ENCODE measurements at regions not wholly inside any gene's neighbourhood (a gene's known extent, or its start where the extent isn't known, plus 50 kb on each side); places are given as distances from the start of the nearest gene placed in this dataset.

DNA sequence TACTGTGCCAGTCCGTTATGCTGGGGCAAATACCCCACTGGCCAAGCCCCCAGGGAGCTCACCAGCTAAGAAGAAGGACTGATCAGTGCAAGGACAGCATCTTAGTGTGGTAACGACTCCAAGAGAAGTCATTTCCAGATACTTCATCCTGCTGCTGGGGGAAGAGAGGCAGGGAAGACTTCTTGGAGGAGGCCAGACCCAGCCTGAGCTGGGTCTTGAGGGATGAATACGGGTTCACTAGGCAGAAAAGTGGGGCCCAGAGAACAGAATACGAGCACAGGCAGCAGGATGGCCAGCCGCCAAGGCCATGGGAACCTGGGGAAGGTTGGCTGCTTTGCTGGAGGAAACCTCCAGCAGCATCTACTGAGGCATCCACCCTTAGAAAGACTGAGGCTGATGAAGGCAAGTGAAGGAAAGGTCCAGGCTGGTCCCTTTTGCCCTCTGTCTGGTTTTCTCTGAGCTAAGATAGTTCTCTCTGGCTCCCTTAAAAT lies 84.1 kb downstream of the GLI2 start:
- ChIA-PET CTCF (interaction anchor here (1.3 kb wide), 1 partner anchor 84 kb away, joined by 3 read pairs; the partner anchor contains the start of gene GLI2), POLR2A (interaction anchor here (0.9 to 2.6 kb wide), 5 partner anchors 48 to 255 kb away, joined by 4 to 14 read pairs (median 4); partner anchors contain the start of gene GLI2)
- Histone ChIP-seq H3K27me3 (ENCODE audit: control insufficient read depth, insufficient read depth, low read length) (no peaks in the 10 kb centered on the region), H3K9me3 (ENCODE audit: control insufficient read depth, insufficient read depth, low read length) (no peaks in the 10 kb centered on the region; the same call in 1 of the 2 replicates), H3K4me3 (ENCODE audit: low read depth, low read length) (peak overlapping the region; percentile 63), H3K27ac (ENCODE audit: low read depth, low read length) (peak overlapping the region; percentile 96)
- no peak for DNase-seq (ENCODE audit: low read depth, low spot score)
- TF ChIP-seq, protein P1, sequence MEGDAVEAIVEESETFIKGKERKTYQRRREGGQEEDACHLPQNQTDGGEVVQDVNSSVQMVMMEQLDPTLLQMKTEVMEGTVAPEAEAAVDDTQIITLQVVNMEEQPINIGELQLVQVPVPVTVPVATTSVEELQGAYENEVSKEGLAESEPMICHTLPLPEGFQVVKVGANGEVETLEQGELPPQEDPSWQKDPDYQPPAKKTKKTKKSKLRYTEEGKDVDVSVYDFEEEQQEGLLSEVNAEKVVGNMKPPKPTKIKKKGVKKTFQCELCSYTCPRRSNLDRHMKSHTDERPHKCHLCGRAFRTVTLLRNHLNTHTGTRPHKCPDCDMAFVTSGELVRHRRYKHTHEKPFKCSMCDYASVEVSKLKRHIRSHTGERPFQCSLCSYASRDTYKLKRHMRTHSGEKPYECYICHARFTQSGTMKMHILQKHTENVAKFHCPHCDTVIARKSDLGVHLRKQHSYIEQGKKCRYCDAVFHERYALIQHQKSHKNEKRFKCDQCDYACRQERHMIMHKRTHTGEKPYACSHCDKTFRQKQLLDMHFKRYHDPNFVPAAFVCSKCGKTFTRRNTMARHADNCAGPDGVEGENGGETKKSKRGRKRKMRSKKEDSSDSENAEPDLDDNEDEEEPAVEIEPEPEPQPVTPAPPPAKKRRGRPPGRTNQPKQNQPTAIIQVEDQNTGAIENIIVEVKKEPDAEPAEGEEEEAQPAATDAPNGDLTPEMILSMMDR (IDR thresholded peaks at IDR 0.05; ENCODE audit: low read depth, low read length) = no peak

DNA sequence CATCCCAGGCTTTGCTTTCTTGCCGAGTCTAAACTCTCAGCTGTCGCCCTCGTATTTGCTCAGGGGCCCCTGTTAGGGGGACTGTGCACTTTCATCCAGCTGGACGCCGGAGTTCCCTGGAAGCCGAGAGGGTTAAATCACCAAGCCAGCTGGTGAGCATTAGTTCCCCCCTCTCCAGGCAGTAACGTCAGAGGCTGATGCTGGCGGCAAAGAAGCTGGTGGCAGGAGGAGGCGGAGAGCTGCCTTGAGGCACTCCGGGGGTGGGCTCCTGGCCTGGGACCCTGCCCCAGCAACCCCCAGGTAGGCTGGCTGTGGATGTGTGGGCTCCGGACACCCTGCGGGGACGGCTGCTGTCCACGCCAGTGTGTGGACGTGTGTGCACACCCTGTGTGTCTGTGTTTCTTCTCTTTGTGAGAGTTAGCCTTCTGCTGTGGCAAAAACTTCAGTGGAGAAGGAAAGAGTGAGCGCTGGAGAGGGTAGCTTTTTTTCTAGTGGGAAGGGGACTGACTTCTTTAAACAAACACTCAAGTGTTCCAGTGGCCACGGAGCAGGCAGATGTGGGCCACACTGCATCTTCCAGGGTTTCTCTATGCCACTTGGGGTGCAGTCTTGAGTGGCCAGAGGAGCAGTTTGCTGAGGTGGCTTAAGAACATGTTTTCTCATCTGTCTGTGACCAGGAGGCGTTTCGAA lies 84.7 kb downstream of the GLI2 start:
- ChIA-PET CTCF (interaction anchor here (1.3 kb wide), 1 partner anchor 84 kb away, joined by 3 read pairs; the partner anchor contains the start of gene GLI2), POLR2A (interaction anchor here (0.7 to 1.4 kb wide), 5 partner anchors 49 to 255 kb away, joined by 4 to 5 read pairs (median 4); no protein-coding TSS in a partner anchor)
- H3K27ac ChIP-seq (ENCODE audit: low read depth, low read length) = peak overlapping the region; percentile 96
- no peaks in the 10 kb centered on the region for H3K27me3 ChIP-seq (ENCODE audit: control insufficient read depth, insufficient read depth, low read length)
- H3K4me3 ChIP-seq (ENCODE audit: low read depth, low read length) = peak overlapping the region; percentile 63
- peak; percentile 66 for DNase-seq (ENCODE audit: low read depth, low spot score)
- H3K9me3 ChIP-seq (ENCODE audit: control insufficient read depth, insufficient read depth, low read length) = no peaks in the 10 kb centered on the region; the same call in 1 of the 2 replicates
- TF ChIP-seq, protein P1 (IDR thresholded peaks at IDR 0.05; ENCODE audit: low read depth, low read length) = no peak

DNA sequence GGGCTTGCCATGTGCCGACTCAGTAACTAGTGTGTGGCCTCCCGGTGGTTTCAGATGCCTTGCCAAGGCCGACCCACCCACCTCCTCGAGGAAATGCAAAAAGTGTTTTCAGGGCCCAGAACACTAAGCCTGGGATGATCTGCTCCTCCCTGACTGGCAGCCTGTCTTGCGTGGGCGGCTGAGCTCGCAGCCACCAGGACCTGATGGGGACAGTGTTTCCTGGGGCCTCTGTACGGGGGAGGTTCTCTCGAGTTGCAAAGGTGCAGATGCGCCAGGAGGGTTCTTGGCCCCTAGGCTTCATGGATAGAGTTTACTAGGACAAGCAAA lies 85.2 kb downstream of the GLI2 start:
- TF ChIP-seq, protein P1 (IDR thresholded peaks at IDR 0.05; ENCODE audit: low read depth, low read length) = no peak
- CTCF ChIA-PET = interaction anchor here (1.3 kb wide), 1 partner anchor 85 kb away, joined by 3 read pairs; the partner anchor contains the start of gene GLI2
- Histone ChIP-seq H3K4me3 (ENCODE audit: low read depth, low read length) (peak overlapping the region; percentile 63), H3K27me3 (ENCODE audit: control insufficient read depth, insufficient read depth, low read length) (no peaks in the 10 kb centered on the region), H3K27ac (ENCODE audit: low read depth, low read length) (peak overlapping the region; percentile 96), H3K9me3 (ENCODE audit: control insufficient read depth, insufficient read depth, low read length) (no peaks in the 10 kb centered on the region; the same call in 1 of the 2 replicates)
- POLR2A ChIA-PET = interaction anchor here (0.9 to 1.3 kb wide), 4 partner anchors 11 to 84 kb away, joined by 4 to 7 read pairs (median 4); no protein-coding TSS in a partner anchor
- DNase-seq (ENCODE audit: low read depth, low spot score) = peak; percentile 32

DNA sequence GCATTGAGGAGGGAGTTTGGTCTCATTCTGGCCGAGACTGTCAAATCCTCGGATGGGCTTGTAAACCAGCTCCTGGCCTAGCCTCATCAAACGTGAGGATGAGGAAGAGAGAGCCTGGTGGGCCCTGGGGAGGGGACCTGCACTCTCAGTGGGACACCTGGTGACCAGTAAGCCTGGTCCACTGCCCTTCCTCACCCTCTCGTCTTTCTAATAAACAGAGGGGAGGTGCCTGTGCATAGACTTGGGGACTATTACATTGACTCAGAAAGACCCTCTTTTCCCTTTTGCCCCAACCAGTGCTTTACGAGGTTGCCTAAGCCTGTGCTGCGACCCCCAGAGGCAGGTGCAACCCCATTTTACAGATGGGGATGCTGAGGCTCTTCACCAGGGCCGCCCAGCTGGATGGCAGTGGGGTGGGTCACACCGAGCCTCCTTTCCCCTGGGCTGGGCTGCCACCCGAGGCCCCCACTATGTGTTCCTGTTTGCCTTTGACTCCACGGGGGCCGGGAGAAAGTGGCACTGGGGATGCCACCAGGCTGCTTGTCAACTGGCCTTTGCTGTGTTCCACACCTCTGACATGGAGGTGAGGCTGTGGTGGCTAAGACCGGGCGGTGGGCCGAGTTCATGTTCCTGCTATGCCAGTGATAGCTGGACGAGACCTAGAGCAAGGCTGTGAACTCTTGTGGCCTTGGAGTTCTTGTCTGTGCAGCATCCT lies 85.9 kb downstream of the GLI2 start:
- TF ChIP-seq, protein P1 (IDR thresholded peaks at IDR 0.05; ENCODE audit: low read depth, low read length) = no peak
- ChIA-PET POLR2A (interaction anchor here (0.9 kb wide), 1 partner anchor 12 kb away, joined by 7 read pairs; no protein-coding TSS in a partner anchor), CTCF (interaction anchor here (0.6 kb wide), 1 partner anchor 86 kb away, joined by 3 read pairs; no protein-coding TSS in a partner anchor)
- H3K27me3 ChIP-seq (ENCODE audit: control insufficient read depth, insufficient read depth, low read length) = no peaks in the 10 kb centered on the region
- H3K9me3 ChIP-seq (ENCODE audit: control insufficient read depth, insufficient read depth, low read length) = no peaks in the 10 kb centered on the region; the same call in 1 of the 2 replicates
- DNase-seq (ENCODE audit: low read depth, low spot score) = no peak
- H3K4me3 ChIP-seq (ENCODE audit: low read depth, low read length) = peak overlapping the region; percentile 63
- H3K27ac ChIP-seq (ENCODE audit: low read depth, low read length) = peak overlapping the region; percentile 96

Data from AG04450 (cell line).